ENCODE measurements at regions not wholly inside any gene's neighbourhood (a gene's known extent, or its start where the extent isn't known, plus 50 kb on each side); places are given as distances from the start of the nearest gene placed in this dataset.

- TF ChIP-seq MLLT1 (IDR thresholded peaks at IDR 0.05) (no peak), ZNF175 (CRISPR knock-in tag; IDR thresholded peaks at IDR 0.05; ENCODE audit: low read depth) (no peak)
Measured at GRCh38 chr2:220075835-220076234, 448.4 kb downstream of the SLC4A3 start (continued).

GRCh38 chr2:220076734-220077133 is 449.3 kb downstream of the SLC4A3 start:
- no peak for FAIRE-seq
- Histone ChIP-seq H3K9me3 (replicated peaks; ENCODE audit: control insufficient read depth, insufficient read depth, low read depth, low read length) (no peaks in the 10 kb centered on the region), H3K79me2 (ENCODE audit: control insufficient read depth, insufficient read depth, low read length) (no peaks in the 10 kb centered on the region), H3K4me2 (ENCODE audit: insufficient read depth, low read length) (no peak overlapping the region), H3K9me1 (ENCODE audit: control insufficient read depth, insufficient read depth, low read length) (no peaks in the 10 kb centered on the region), H3K27me3 (ENCODE audit: control insufficient read depth in 2 of 2, insufficient read depth in 2 of 2, low read length in 2 of 2) (no peaks in the 10 kb centered on the region), H3K27ac (ENCODE audit: extremely low read depth, low read depth, low read length) (no peak overlapping the region), H3K9ac (ENCODE audit: insufficient read depth in 1 of 2, low read depth in 2 of 2, low read length in 2 of 2) (no peak overlapping the region), H2AFZ (ENCODE audit: low read depth, low read length) (no peak overlapping the region), H3K36me3 (ENCODE audit: control insufficient read depth, insufficient read depth, low read length) (no peaks in the 10 kb centered on the region), H3K4me1 (replicated peaks in 1 of 2; ENCODE audit: control insufficient read depth in 2 of 2, insufficient read depth in 2 of 2, low read length in 2 of 2) (no peaks in the 10 kb centered on the region), H4K20me1 (replicated peaks; ENCODE audit: control insufficient read depth, insufficient read depth, low read length) (no peaks in the 10 kb centered on the region), H3K4me3 (no peak overlapping the region)
- in situ Hi-C loops (cut with MboI) (no loop called here), intact Hi-C loops (cut with micrococcal nuclease) (no loop called here)
- DNase-seq (ENCODE audit: extremely low read depth in 1 of 4, low spot score in 3 of 4): no peak
- ChIA-PET POLR2A (no interaction called here), CTCF (ENCODE audit: low intra/inter-chr PET ratio) (no interaction called here)
- no TSS peak for BruUV-seq (replicated peaks)
- 0% methylated on average over 9 of the region's 9 CpGs for WGBS (ENCODE audit: insufficient coverage, low coverage, missing lambda C conversion rate)
- no peak for ATAC-seq
- TF ChIP-seq ZNF280A (IDR thresholded peaks at IDR 0.05; ENCODE audit: low read depth, partially characterized antibody) (no peak), MTA3 (IDR thresholded peaks at IDR 0.05; ENCODE audit: borderline replicate concordance) (no peak), ZNF589 (CRISPR knock-in tag; IDR thresholded peaks at IDR 0.05; ENCODE audit: low read depth) (no peak), ZNF785 (CRISPR knock-in tag; IDR thresholded peaks at IDR 0.05) (no peak), POLR2A (conservative IDR thresholded peaks at IDR 0.05) (no peak), NKRF (IDR thresholded peaks at IDR 0.05; ENCODE audit: borderline replicate concordance) (no peak), ZC3H4 (CRISPR knock-in tag; IDR thresholded peaks at IDR 0.05; ENCODE audit: borderline replicate concordance) (no peak), GABPB1 (CRISPR knock-in tag; IDR thresholded peaks at IDR 0.05) (no peak), CREBBP (IDR thresholded peaks at IDR 0.05; ENCODE audit: low read depth, low read length) (no peak), SMC3 (conservative IDR thresholded peaks at IDR 0.05; ENCODE audit: insufficient read depth, low read depth, low read length) (no peak), TAF1 (IDR thresholded peaks at IDR 0.05; ENCODE audit: control insufficient read depth, extremely low read depth, insufficient read depth, low read length, severe bottlenecking) (no peak), ZBTB43 (CRISPR knock-in tag; IDR thresholded peaks at IDR 0.05) (no peak)

Data from K562 (cell line).